GM20431 (cell line): ENCODE measurements at regions not wholly inside any gene's neighbourhood (a gene's known extent, or its start where the extent isn't known, plus 50 kb on each side); places are given as distances from the start of the nearest gene placed in this dataset.

ENCODE experiments used
- in situ Hi-C: fragments of 300-500 bp; cut with MseI, MboI; formaldehyde crosslinking; loops from one replicate; pipeline ENCODE4 v1.15.0; 2020; ENCODE audit warnings: low sequenced_read_pairs; ENCODE audit not compliant: unreplicated experiment

DNA sequence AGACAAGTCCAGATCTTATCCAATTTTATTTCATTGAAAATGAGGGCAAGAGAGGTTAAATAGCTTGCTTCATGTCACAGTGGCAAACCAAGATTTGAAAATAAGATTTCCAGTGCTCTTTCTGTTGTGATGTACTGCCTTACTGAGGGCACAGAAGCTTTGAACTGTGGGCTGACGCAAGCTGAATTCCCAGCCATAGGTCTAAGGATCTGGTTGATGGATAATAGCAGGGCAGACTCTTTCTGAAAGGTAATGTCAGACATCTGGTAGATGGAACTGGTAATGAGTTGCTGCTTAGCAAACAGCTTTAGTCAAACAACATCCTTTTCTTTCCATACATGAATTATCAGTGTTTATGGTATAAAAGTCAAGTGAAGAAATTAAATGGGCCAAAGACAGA, 193.9 kb upstream of the RASGEF1B start:
- in situ Hi-C loops = no loop called here

DNA sequence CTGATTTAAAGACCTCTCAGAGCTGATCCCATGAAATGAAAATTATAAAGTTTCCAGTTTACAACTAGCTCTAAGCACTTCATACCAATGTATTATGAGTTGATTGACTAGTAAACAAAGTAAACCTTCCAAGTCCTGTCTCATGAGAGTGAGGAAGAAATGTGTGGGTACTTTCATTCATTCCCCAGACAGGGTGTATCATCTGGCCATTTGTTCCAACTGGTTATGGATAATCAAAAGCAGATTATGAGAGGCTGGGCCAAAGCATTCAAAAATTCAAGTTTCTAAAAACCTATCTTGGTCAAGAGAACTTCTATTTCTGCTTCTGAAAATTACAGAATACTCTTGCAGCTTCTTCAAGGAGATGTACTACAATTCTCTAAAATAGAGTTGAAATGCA, 193.3 kb upstream of the RASGEF1B start:
- in situ Hi-C loops = no loop called here

DNA sequence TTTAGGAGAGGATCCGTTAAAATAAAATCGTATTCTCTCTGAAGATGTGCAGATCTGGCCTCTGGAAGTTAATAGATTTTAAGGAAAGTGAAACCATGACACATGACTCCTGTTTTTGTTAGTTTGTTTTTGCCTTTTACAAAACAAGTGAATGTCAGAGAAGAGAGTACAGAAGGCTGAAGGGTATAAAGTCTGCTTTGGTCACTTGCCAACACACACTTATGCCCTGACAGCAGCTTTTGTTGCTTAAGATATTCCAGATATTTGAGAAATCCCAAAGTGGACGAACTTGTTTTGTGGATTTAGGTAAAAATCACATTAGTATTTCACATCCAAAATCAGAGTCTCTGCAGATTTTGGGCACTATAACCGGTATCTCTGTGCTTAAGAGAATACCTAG, 192.4 kb upstream of the RASGEF1B start:
- in situ Hi-C loops = no loop called here

DNA sequence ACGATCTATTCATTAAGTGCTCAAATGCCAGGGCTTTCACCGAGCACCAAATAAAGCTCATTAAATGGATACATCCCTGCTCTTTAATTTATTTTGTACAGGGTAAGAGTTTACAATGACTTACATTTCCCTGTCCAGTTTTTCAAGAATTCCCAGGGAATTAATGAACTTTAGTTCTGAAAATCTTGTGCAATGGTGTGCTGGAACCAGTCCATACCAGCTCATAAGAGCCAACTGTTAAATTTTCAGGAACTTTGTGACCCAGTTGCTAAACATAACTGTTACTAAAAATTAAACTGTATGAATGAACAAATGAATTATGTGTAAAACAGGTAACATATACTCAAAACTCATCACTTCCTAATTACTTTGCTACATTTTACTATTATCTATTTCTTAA, 191.7 kb upstream of the RASGEF1B start:
- in situ Hi-C loops = no loop called here

DNA sequence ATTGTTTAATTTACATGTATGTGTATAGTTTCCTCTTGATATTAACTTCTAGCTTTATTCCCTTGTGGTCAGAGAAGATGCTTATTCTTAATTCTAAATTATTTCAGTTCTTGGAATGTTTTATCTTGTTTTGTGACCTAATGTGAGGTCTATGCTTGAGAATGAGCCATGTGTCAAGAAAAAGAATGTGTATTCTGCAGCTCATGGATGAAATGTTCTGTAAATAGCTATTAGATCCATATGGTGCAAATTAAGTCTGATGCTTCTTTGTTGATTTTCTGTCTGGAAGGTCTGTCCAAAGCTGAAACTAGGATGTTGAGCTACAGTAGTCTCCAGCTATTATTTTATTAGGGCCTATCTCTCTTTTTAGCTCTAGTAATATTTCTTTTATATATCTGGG, 187.3 kb upstream of the RASGEF1B start:
- in situ Hi-C loops = no loop called here

DNA sequence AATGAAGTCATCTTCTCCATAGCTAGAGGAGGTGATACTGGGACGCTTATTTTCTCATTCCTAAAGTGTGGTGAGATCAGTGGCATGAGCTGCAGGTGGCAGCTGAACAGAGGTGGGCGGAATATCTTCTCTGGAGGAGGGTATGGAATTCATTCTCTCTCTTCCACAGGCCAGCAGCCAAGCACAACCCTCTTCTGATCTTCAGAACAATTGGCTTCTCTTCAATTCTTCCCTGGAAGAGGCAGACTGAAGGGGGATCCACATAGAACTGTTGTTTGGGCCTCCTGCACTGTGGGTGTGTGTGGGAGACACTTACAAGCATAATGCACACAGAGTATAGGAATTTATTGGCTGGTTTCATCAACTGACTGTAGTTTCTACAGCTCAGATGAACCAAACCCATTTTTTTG, 180.4 kb upstream of the RASGEF1B start:
- in situ Hi-C loops = no loop called here

DNA sequence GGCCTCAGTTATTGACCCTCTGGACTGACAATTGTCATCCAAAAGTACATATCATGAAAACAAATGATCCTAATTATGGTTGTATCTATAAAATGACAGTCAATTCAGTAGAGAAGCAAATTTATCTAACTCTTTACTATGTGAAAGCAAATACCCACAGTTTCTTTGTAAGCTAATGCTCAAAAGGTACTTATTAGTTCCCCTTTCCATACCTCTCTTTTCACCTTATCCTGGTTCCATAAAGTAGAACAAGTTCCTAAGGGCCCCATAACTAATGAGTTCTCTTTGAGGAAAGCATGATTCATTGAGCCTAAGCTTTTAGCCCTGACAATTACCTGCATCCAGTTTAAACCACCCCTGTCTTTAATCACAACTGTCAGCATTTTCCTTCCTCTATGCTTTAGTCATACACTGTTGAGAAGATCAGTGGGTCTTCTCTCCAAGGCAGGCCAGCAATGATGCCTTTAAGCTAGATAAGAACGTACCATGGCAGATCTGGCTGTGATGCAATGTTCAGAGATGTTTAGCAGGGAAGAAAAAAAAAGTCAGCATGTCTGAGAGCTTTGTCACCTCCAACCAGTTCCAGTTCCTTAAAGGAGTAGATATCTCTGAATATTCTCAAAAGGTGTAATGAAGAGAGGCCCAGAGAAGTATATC, 179.7 kb upstream of the RASGEF1B start:
- in situ Hi-C loops = no loop called here

DNA sequence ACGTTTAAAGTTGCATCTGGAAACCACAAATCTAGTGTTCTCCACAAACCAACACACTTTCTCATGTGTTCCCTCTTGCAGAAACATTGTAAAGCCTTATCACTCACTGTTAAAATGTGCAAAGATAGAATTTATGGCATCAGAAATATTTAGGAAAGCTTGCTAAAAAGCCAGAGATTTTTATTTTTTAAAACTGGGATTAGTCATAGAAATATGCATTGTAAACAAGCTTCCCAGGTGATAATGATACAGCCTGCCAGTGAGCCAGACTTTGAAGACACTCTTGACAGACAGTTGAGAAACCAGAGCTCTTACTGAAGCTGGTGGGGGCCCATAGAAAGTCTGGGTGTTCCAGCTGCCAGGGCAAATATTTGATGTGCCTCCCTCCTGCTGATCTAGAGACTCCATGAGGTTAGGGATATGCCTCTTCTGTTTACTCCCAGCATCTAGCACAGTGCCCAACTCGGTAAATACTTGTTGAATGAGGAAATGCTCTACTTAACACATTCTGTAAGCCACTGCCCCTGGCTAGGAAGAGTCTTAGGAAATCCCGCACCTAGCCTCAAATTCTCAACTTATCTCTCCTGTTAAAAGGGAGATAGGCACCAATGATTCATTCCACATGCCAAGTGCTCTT, 179.0 kb upstream of the RASGEF1B start:
- in situ Hi-C loops = no loop called here

DNA sequence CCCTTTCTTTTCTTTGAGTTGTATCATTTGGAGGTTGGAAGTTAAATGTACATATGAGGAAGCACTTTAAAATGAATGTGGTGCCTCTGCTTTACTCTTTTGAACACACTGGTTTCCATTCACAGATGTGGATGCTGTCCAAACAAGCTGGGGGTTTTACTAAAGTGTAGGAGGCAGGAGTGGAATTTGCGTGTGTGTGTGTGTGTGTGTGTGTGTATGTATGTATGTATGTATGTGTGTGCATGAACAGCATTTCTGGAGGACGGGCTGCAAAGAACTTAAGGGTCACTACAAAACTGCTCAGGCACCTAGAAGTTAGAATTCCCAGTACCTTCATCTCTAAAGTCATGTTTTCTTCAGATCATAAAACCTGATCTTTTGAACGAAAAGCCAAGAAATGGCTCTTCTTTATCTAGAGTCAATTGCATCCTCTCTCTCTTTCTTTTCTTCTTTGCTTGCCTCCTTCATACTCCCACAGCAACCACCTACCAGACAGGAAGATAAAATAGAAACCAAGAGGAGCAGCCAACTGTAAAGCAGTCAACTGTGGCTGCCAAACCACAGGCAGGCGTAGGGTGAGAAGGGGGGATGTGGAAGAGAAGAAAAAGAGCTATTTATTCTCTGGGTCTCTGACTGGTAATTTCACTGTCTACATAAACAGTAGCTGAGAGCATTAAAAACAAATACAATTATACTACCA, 177.0 kb upstream of the RASGEF1B start:
- in situ Hi-C loops = no loop called here

DNA sequence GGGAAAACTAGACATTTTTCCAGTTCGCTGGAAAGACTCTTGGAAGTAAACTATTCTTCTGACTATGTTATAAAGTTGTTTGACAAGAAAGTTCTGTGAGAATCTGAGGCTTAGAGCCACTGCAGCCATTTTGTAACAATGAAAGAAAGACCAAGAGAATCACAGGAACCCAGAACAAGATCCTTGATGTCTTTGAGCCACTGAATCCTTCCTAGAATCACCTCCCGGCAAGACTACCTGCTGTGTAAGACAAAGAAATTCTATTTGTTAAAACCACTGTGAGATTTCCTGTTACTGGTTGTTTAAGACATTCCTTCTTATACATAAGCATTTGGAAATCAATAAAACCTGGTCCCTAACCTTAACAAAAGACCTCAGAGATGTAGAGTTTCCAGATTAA, 175.7 kb upstream of the RASGEF1B start:
- in situ Hi-C loops = no loop called here

DNA sequence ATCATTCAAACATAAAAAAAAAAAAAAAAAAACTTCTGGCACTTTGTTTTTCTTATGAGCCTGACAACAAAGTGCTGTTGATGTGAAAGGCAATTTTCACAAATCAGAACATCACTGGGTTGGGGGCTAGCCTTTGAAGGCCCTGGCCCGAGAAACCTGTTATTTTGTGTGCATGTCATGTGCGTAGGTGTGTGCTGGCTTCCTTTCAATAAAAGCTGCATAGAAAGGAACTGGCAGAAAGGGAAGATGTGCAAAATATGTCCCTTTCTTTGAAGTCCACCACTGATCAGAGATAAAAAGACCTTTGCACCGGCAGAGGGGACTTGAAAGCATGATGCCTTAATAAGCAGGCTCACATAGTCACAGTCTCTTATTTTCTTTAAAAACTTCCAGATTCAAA, 170.8 kb upstream of the RASGEF1B start:
- in situ Hi-C loops = no loop called here

DNA sequence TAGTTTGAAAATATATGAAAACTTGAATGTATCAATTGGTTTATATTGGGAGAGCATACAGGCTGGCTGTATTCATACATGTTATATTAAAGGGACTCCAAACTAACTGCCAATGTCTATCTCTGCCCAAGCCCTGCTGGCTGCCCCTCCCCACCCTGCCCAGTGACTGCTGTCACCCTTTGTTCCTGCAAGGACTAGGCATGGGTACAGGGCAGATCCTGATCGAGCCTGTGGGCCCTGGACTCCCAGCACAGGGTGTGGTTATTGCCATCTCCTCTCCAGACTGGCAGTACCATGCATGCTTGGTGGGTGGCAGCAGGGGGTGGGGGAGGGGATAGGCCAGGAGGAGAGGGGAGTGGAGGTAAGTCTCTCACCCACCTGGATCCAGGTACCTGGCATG, 167.5 kb upstream of the RASGEF1B start:
- in situ Hi-C loops = no loop called here

DNA sequence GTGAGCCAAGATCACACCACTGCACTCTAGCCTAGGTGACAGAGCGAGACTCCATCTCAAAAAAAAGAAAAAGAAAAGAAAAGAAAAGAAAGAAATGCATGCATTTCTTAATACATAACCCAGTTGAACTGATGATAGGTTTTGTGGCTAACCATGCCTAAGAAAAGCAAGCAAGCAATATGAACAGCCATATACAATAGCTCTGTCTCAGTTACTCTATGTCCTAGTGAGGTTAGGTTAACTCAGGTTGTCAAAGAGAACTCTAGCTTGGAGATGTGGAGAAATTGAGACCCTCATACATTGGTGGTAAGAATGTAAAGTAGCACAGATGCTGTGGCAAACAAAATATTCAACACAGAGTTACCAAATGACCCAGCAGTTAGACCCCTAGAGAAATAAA, 167.0 kb upstream of the RASGEF1B start:
- in situ Hi-C loops = no loop called here

DNA sequence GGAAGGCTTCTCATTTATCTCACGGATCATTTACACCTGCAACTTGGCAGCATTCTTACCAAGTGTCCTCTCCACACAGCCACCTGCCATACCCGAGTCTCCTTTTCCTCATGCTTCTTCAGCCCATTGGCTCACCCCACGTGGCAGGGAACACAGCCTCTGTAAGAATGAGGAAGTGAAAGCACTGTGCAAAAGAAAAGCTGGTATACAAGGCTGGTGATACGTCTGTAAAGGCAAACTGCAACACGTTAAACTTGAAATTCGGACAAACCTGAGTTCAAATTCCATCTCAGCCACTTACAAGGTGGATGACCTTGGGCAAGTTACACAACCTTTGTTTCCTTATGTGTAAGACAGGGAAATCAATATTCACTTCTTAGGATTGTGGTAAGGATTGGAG, 164.0 kb upstream of the RASGEF1B start:
- in situ Hi-C loops = no loop called here

DNA sequence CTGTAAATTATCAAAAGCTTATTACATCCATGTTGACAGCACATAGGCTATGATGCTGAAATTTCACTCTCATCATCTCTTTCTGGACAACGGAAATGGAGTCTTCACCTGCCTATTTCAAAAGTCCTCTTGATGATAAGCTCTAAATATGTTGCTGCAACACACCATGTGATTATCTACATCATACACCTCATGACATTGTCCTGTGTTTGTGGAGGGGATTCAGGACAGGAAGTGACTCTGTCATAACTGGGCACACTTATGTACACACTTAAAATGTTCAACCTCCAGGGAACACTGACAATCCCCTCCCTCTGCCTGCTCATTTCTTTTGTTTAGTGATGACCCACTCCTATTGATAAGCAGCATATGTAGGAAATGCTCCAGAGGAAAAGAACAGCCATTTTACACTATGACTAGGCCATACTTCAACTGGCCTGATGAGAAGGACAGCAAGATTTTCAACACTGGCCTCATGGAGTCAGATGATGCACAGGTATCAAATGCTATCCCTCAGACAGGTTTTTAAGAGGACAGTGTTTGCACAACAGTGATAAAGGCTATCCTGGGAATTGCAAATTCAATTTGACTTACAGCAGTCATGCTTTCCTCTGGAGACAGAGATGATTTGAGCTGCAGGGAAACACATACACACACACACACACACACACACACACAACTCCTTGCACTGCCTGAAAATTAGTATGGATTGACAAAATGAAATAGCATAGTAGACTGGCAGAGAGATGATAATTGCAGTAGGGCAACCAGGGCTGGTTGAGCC, 163.3 kb upstream of the RASGEF1B start:
- in situ Hi-C loops = no loop called here

DNA sequence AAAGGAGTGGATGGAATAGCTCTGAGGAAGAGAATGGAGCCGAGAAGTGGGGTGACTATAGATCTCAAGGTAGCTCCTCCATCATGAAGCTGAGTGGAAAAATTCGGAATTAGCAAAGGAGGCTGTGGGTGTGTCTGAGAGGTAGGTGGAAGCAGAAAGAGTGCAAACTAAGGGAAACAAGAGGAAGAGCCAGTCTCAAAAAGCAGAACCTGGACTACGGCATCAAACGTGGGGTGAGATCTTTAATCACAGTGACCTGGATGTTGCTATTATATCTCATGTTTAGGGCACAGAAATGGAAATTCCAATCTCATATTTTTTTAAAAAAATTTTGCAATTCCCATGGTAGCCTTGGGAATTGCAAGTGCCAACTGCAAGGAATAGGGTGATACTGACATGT, 162.5 kb upstream of the RASGEF1B start:
- in situ Hi-C loops = no loop called here

DNA sequence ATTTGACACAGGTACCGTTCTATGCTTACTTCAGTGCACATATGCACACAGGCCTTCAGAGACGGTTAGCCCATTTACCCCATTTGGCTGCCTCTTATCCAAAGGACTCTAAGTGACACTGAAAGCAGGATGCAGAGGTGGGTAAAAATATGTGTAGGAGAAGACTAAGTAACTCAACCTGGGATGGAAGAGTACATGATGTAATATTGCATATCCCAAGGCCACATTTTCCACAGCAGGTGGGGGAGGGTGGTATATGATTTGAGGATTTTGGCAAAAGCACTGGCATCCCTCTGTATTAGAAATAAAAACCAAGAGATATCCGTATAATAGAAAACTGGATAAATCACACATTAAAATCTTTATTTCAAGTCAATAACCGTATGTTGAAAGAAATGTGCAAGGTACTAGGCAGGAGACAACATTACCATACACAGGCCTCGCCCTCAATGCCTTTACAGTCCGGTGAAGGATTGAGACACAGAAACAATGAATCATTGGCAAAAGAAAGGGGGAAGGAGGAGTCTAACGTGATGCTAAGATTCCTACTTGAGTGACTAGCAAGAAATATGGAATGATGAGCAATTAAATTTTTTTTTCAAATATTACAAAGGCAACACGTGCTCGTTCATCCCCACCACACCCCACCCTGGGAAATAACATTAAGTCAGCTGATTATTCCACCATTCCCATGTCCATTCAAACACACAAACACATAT, 161.0 kb upstream of the RASGEF1B start:
- in situ Hi-C loops = no loop called here

DNA sequence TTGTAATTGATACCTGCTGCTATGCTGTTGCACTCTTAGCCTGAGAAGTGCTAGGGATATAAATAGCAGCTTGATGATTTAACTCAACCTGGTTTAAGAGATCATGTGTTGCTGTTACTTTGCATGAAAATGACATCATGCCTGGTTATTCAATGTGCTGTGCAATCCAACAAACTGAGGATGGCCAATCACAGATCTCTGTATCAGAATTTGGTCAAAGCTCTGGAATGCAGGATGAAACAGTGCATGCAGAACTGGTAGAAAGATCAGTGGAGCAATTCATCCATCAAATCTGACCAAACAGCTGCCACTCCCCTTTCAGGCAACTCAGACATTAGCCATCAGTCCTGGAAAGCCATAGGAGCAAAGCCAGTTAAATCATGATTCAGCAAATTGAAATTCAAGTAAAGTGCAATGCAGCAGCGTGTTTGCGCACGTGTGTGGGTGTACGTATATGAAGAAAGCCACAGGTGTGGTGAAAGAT, 160.3 kb upstream of the RASGEF1B start:
- in situ Hi-C loops = no loop called here

DNA sequence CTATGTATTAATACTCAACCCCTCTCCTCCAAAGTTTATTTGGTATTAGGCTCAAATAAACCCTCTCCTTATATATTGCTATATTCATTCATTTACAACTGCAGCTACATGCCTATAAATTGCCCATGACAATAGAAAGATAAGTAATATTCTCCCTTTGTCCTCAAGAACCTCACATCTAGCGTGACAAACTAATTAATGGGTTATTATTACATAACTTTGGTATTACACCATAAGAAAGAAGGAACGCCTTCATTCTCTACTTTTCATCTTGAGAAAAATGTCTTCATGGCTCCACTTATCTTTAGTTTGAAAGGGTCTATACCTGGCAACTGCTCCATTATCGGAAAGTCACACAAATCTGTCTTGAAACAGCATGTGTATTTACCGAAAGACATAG, 157.7 kb upstream of the RASGEF1B start:
- in situ Hi-C loops = no loop called here

DNA sequence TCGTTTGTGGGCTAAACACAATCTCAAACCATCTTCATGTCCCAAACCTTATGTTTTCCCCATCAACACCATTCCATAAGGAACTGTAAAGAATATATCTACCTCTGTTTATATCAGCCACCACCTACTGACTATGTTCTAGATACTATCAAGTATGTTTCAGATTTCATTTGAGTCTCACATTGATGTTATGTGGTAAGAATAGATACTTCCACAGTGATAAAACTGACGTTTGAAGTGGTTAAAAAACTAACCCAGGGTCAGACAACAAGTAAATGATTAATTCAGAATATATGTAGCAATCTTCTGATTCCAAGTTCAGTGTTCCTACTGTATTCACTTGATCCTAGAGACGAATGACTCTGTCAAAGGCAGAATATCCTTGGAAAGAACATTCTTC, 156.8 kb upstream of the RASGEF1B start:
- in situ Hi-C loops = no loop called here
